ENCODE measurements at regions not wholly inside any gene's neighbourhood (a gene's known extent, or its start where the extent isn't known, plus 50 kb on each side); places are given as distances from the start of the nearest gene placed in this dataset.

- Histone ChIP-seq H3K36me3 (no peaks in the 10 kb centered on the region), H3K27me3 (no peaks in the 10 kb centered on the region), H3K27ac (no peak overlapping the region), H3K9me3 (no peaks in the 10 kb centered on the region), H3K4me1 (peaks cover 9% of the 10 kb centered on the region), H3K4me3 (no peak overlapping the region)
- DNase-seq (ENCODE audit: low spot score in 2 of 2), result no peak
- WGBS, result 56% methylated on average over 4 of the region's 4 CpGs
- TF ChIP-seq POLR2A (IDR thresholded peaks at IDR 0.05) (no peak), CTCF (IDR thresholded peaks at IDR 0.05) (no peak), POLR2AphosphoS5 (IDR thresholded peaks at IDR 0.05) (no peak), EP300 (IDR thresholded peaks at IDR 0.05) (no peak)
These were observed 405.9 kb upstream of the KLF6 start for GRCh38 chr10:4190876-4191275.

DNA sequence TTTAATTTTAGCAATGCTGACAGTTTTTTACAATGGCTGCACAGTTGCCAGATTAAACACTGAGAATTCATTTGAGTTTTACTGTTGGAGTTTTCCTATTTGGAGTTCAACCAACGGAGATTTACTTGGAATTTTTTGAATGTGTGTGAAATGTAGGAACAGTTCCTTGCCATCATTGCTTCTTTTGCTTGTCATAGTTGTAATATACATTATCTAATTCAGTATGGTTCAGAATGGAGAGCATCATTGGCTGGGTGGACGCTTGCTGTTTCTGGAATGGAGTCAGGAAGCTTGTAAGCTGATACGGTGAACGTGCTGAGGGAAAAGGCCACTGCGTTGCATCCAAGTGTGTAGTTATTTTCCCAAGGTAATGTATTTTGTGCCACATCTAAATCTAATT lies 404.3 kb upstream of the KLF6 start:
- Histone ChIP-seq H3K4me1 (peaks cover 9% of the 10 kb centered on the region), H3K4me3 (no peak overlapping the region), H3K27ac (no peak overlapping the region), H3K36me3 (no peaks in the 10 kb centered on the region), H3K27me3 (no peaks in the 10 kb centered on the region), H3K9me3 (no peaks in the 10 kb centered on the region)
- DNase-seq (ENCODE audit: low spot score in 2 of 2), result no peak
- WGBS, result 86% methylated on average over 5 of the region's 5 CpGs
- TF ChIP-seq POLR2AphosphoS5 (IDR thresholded peaks at IDR 0.05) (no peak), CTCF (IDR thresholded peaks at IDR 0.05) (no peak), POLR2A (IDR thresholded peaks at IDR 0.05) (no peak), EP300 (IDR thresholded peaks at IDR 0.05) (no peak)

DNA sequence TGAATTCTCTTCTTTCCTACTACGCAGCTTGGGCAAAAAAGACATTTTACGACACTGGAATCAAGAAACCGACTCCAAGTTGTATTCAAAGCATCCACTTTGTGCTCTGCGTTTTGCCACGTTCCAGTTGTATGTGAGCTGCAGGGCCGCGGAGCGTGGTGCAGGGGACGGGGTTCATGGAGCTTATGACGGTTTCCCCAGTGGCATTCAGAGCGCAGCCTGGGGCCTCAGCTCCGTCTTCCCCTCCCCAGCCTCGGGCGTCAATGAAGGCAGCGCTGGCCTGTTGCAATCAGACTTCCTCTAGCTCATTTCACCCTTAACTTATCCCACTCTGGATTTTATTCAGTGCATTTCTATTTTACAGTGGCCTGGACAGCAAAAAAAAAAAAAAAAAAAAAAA lies 403.4 kb upstream of the KLF6 start:
- TF ChIP-seq CTCF (IDR thresholded peaks at IDR 0.05) (no peak), EP300 (IDR thresholded peaks at IDR 0.05) (no peak), POLR2A (IDR thresholded peaks at IDR 0.05) (no peak), POLR2AphosphoS5 (IDR thresholded peaks at IDR 0.05) (no peak)
- Histone ChIP-seq H3K27ac (no peak overlapping the region), H3K27me3 (no peaks in the 10 kb centered on the region), H3K4me3 (no peak overlapping the region), H3K9me3 (no peaks in the 10 kb centered on the region), H3K36me3 (no peaks in the 10 kb centered on the region), H3K4me1 (peaks cover 10% of the 10 kb centered on the region)
- 94% methylated on average over 14 of the region's 15 CpGs for WGBS
- DNase-seq (ENCODE audit: low spot score in 2 of 2), result no peak

DNA sequence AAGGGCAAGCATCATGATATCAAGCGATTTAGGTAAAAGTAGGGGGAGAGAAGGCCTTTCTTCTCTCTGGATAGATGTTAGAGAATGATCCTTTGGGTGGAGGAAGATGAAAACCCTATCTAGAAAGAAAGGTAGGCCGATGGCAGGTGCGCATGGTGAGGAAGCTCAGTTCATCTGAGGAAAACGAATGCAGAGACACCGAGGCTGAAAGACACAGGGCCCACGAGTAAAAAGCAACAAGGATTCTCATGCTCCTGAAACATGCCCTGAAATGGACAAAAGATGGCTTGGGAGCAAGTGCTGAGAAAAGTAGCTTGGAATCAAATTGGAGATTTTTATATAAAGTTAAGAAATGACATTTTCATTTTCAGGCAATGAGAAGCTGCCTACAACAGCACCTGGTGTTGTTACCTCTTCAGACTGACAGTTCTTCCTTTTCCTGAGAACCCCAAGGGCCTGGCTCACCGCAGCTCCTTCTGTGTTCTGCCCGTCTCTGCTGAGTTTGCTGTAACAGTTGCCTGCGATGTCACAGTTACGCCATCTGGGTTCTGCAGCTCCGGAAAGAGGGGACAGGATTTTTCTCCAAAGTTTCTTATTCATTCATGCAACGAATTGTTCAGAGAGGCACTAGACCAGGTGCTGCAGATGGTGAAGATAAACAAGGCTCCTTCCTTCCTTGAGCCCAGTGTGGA lies 402.0 kb upstream of the KLF6 start:
- no peaks in the 10 kb centered on the region for H3K27me3 ChIP-seq
- WGBS, result 93% methylated on average over 12 of the region's 12 CpGs
- no peak for DNase-seq (ENCODE audit: low spot score in 2 of 2)

More for the DNA sequence above, 402.0 kb upstream of the KLF6 start:
- Histone ChIP-seq H3K4me1 (peaks cover 12% of the 10 kb centered on the region), H3K36me3 (no peaks in the 10 kb centered on the region), H3K27ac (no peak overlapping the region), H3K9me3 (no peaks in the 10 kb centered on the region), H3K4me3 (no peak overlapping the region)
- TF ChIP-seq CTCF (IDR thresholded peaks at IDR 0.05) (no peak), EP300 (IDR thresholded peaks at IDR 0.05) (no peak), POLR2A (IDR thresholded peaks at IDR 0.05) (no peak), POLR2AphosphoS5 (IDR thresholded peaks at IDR 0.05) (no peak)
